Omental fat pad (tissue), 3 donors: ENCODE measurements at regions not wholly inside any gene's neighbourhood (a gene's known extent, or its start where the extent isn't known, plus 50 kb on each side); places are given as distances from the start of the nearest gene placed in this dataset.

Experiments
- ATAC-seq: fragments of 150-250 bp; one replicate; pipeline ENCODE4 v1.9.1; 2016; ENCODE audit warnings: mild to moderate bottlenecking, moderate library complexity; ENCODE audit not compliant: low FRiP score
- DNase-seq: peaks from one replicate; pipeline ENCODE4 v3.0.0-alpha.2; 2019; ENCODE audit warnings: low spot score
- TF ChIP-seq, protein P1 (sequence below), 3 donors: fragments of 450-650 bp; IDR thresholded peaks; one replicate each; pipeline ENCODE4 v1.5.1; 2016 to 2017; ENCODE audit warnings: antibody characterized with exemption in 3 of 3, mild to moderate bottlenecking in 3 of 3, moderate library complexity in 2 of 3

DNA sequence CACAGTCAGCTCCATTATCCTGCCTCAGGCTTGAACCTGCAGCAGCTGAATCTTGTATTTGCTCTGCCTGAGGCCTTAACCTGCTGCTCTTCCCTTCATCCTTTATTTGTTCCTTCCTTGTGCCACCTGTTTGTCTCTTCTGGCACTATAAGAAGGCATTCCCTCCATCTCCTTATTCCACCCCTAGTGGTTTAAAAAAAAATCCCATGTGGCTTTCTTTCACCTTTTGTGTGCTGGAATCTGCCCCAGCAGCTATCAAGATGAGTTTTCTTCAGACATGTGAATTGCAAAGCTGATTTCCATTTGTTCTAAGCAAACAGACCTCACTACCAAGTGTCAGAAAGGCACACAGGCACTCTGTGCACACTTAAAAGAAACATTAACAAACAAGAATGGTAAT is 294.6 kb downstream of the TTLL7 start:
- DNase-seq (no peak), ATAC-seq (no peak)
- TF ChIP-seq, protein P1, sequence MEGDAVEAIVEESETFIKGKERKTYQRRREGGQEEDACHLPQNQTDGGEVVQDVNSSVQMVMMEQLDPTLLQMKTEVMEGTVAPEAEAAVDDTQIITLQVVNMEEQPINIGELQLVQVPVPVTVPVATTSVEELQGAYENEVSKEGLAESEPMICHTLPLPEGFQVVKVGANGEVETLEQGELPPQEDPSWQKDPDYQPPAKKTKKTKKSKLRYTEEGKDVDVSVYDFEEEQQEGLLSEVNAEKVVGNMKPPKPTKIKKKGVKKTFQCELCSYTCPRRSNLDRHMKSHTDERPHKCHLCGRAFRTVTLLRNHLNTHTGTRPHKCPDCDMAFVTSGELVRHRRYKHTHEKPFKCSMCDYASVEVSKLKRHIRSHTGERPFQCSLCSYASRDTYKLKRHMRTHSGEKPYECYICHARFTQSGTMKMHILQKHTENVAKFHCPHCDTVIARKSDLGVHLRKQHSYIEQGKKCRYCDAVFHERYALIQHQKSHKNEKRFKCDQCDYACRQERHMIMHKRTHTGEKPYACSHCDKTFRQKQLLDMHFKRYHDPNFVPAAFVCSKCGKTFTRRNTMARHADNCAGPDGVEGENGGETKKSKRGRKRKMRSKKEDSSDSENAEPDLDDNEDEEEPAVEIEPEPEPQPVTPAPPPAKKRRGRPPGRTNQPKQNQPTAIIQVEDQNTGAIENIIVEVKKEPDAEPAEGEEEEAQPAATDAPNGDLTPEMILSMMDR (IDR thresholded peaks at IDR 0.05), result no peak

DNA sequence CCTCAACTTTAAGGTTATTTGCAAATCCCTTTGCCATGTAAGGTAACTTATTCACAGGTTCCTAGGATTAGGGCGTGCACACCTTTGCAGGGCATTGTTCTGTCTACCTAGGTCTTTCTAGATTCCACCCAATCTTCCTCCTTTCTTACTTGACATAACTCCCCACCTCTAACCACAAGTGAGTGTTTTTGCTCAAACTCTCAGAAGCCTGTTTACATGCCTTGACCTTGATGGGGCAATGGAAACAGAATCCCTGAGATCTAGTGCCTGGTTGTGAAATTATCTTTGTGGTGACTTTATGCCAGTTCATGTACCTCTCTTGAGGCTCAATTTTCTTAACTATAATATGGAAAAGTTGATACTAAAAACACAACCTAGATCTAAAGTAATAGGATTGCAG is 296.6 kb downstream of the TTLL7 start:
- no peak for DNase-seq
- TF ChIP-seq, protein P1 (IDR thresholded peaks at IDR 0.05), result no peak
- no peak for ATAC-seq

DNA sequence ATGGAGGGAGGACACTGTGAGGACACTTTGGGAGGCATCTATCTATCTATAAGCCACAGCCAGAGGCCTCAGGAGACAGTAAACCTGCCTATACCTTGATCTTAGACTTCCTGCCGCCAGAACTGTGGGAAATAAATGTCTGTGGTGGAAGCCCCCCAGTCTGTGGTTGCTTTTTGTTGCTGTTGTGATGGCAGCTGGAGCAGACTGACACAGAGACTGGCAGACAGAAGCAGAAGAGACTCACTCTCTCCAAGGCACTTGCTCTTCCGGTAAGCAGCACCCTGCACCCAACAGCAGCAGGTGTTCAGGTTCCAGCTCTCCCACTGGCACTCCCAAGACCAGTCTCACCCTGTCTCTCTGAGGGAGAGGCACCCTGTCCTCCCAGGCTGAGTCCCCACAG is 297.6 kb downstream of the TTLL7 start:
- TF ChIP-seq, protein P1 (IDR thresholded peaks at IDR 0.05), result no peak
- no peak for DNase-seq
- ATAC-seq, result no peak

DNA sequence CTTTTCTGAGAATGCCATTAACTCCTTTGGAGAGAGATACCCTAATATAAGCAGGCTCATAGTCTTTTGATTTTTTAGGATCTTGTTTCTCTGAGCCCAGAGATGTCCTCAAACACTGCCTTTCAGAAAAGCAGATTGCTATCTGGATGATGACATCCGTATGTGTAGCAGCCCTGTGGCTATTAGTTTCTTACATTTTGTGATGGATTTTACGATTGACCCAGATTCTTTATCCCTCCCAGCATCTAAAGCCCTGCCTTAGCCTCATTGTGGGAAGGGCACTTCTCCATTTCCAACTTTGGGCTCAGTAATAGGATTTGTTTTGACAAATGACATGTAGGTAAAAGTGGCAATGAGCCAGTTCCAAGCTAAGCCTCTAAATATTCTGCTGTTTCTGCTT is 300.3 kb downstream of the TTLL7 start:
- no peak for ATAC-seq
- TF ChIP-seq, protein P1 (IDR thresholded peaks at IDR 0.05), result no peak

DNA sequence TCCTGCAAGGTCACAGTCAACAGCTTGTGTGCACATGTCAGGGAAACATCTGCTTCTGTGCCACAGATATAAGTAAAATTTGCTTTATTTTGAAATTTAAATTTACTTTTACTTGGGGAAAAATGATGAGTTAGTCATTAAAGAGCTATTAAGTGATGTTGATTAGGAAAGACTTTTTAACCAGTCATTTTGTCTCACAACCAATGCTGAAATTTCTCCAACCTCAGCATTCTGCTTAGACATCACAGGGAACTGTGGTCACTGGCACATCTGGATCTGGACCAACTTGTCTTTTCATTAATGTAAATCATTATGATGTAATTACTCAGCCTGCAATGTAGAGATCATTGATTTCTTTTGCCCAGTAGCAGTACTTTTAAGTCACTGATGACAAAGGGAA is 301.0 kb downstream of the TTLL7 start:
- TF ChIP-seq, protein P1 (IDR thresholded peaks at IDR 0.05), result no peak
- ATAC-seq (no peak), DNase-seq (no peak)

More for the DNA sequence above, 300.3 kb downstream of the TTLL7 start:
- DNase-seq, result no peak

DNA sequence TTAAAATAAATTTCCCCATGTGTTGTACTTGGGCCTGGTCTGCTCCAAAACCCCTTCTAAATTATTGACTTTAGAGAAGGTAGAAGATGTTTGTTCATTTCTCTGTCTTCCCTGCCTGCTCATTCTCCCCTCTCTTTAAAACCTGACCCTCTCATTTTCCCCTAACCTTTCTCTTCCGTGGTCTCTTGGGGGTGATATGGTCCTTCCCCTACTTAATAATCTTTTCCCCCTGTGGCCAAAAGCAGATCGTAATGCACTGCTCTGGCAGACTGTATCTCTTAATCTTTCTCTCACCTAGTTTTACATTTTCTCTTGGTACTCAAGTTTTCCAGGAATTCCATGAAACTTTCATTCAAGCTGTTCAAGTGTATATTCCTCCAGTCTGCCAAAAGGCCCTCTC is 301.7 kb downstream of the TTLL7 start:
- ATAC-seq (no peak), DNase-seq (no peak)
- TF ChIP-seq, protein P1 (IDR thresholded peaks at IDR 0.05), result no peak

DNA sequence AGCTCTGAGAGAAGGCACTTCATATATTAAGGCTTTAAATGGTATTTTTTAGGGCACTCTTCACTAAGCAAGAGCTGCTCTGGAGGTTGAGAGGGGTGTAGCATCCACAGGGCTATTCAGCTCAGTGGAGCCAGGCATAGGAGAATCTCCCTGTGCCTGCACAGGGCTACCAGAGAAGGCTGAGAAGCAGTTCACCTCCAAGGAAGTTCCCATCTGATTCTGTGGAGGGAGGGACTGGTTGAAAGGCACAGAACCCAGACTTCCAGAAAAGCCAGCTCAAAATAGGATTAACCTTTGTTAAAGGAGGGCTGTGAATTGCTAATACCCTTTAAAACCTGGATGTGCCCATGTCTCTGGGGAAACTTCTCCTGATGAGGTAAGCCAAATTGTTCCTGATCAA is 304.5 kb downstream of the TTLL7 start:
- TF ChIP-seq, protein P1 (IDR thresholded peaks at IDR 0.05), result no peak
- no peak for ATAC-seq

More for the DNA sequence above, 304.5 kb downstream of the TTLL7 start:
- DNase-seq, result no peak
